ENCODE measurements at regions not wholly inside any gene's neighbourhood (a gene's known extent, or its start where the extent isn't known, plus 50 kb on each side); places are given as distances from the start of the nearest gene placed in this dataset.
"Not testable (repeated sequence)": the region's sequence is repeated elsewhere in the genome, so short reads cannot be mapped to it uniquely, and the experiment has no call there.

DNA sequence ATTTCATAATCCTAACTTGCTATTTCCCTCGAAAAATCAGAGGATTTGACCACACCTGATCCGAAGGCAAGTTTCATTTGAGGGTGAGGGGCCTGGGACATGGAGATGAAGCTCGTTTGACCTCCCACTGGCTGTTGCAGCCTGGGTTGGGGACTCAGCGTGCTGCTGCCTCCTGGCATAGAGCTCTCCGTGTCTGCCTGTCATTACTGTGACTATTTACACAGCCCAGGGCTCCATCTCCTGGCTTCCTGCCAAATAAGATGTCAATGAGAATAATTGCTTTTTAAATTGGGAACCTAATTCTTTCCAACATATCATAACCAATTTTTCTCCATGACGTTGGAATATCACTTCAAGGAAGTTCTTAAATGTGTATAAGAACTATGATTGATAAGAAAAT lies 139.3 kb upstream of the COBL start:
- no peak for DNase-seq (ENCODE audit: low spot score)

DNA sequence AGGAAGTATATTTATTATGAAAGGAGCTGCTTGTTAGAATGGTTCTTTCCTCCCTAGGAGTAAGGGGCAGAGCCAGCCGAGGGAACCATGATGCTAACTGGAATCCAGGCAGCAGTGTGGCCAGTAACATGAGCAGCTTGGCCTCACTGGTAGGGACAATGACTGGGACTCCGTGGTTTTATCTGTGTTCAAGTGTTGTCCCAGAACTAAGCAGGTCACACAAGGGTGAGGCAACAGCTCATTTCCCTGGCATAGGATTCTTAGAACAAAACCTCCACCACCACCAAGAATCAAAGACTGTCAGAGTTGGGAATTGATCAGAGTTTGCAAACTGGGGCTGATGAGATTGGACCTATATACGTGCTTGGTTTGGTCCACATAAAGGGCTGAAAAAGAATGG lies 138.9 kb upstream of the COBL start:
- DNase-seq (ENCODE audit: low spot score): no peak

DNA sequence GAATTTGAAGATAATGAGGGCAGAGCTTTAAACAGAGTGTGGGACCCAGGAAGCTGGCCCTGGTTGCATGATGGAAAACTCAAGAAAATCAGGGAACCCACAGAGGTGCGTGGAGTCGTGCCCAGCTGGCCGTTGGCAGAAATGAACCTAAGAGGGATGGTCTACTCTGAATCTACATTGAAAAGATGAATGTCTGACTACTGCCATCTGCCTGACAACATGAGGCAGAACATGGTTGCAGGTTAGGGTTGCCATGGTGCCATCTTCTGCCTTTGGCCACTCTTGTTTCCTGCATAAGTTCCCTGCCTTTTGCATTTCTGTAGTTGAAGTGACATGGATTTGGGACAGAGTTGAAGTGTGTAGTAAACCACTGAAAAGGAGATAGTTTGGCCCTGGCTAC lies 138.5 kb upstream of the COBL start:
- DNase-seq (ENCODE audit: low spot score): no peak

DNA sequence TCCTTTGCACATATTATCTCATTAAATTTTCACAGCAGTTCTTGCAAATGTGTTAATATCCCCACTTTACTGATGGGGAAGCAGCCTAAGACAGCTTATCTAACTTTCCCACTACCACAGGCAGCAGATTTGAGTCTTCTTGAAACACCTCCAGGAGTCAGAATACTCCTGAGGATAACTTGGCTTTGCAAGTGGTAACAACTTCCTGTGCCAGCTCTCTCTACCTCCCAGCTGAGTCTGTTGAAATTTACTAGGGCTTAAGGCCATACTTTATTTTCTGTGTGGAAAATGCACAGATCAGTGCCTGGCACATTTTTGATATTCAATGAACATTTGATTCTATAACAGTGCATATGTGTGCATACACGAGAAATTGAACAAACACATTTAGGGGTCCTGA lies 136.1 kb upstream of the COBL start:
- no peak for DNase-seq (ENCODE audit: low spot score)

- no peak for DNase-seq (ENCODE audit: low spot score)
These were observed 135.3 kb upstream of the COBL start for GRCh38 chr7:51451751-51452476.

DNA sequence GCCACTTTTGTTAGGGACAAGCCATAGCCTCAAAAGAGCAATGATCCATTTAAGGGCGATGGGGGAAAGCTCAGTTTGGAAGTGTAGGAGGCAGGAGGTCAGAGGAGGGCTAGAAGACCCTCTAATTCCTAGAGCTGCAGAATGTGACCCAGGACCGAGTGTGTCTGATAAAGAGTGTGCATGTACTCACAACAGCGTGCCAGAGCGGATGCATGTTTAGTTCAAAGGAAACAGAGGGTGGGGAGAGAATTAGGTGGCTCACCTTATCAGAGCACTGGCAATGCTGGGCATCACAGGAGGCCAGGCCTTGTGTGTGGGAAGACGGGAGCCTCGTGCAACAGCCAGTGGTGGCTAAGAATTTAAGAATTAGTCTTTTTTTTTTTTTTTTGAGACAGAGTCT lies 133.9 kb upstream of the COBL start:
- DNase-seq (ENCODE audit: low spot score): no peak

DNA sequence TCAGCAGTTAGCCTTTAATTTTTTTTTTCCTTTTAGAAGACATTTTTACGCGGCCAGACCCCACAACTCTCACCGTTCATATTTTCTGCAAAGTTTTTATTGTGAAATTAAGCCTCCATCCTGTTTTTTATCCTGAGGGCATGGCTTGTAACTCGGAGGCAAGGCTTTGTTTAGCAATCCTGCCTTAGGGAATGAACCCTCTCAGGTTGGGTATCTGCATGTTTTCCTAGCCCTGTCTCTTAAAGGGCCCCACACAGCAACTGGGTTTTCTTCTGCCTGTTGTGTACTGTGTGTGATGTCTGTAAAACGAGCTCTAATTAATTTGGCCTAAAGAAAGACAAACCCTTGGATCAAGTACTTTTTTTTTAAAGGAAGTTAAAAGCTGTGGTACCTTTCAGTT lies 130.2 kb upstream of the COBL start:
- DNase-seq (ENCODE audit: low spot score): no peak

DNA sequence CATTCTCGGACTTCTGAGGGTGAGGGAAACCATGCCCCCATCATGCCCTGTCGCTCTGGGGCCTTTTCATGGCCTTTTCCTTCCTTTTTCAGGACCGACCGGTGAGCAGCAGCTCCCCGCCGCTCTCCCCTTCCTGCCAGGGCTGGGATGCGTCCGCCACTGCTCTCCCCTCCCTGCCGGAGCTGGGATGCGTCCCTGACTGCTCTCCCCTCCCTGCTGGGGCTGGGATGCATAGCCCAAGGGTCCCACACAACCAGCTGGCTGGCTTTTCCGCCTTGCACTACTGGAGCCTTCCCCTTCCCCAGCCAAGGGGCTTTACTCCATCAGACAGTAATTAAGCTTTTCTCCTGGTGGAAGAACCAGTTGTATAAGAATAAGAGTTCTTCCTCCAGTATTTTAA lies 129.7 kb upstream of the COBL start:
- no peak for DNase-seq (ENCODE audit: low spot score)

- DNase-seq (ENCODE audit: low spot score): no peak
These were observed 128.3 kb upstream of the COBL start for GRCh38 chr7:51444936-51445335.

DNA sequence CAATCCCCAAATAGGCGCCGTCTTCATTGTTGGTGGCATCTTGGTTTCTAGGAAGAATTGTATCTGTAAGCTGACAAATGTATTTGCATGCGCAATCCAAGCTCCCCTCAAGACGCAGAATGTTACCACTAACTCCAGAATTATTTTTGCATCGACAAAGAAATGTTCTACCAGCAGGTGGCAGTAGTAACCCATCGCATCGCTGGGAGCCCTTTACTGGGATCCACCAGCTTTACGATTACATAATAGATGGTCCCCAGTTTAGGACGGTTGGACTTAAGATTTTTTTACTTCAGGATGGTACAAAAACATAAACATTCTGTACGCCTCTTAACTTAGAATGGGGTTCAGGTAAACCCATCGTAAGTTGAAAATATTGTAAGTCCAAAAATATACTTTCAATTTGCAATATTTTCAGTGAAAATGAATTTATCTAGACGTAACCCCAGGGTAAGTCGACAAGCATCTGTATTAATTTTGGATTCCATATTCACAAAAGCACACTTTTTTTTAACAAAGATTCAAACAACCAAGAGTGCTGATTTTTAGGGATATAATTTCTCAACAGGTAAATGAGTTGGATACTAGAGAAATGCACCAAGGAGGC lies 114.0 kb upstream of the COBL start:
- DNase-seq (ENCODE audit: low spot score): peak; percentile 59

GRCh38 chr7:51428217-51428887 lies 111.7 kb upstream of the COBL start:
- no peak for DNase-seq (ENCODE audit: low spot score)

DNA sequence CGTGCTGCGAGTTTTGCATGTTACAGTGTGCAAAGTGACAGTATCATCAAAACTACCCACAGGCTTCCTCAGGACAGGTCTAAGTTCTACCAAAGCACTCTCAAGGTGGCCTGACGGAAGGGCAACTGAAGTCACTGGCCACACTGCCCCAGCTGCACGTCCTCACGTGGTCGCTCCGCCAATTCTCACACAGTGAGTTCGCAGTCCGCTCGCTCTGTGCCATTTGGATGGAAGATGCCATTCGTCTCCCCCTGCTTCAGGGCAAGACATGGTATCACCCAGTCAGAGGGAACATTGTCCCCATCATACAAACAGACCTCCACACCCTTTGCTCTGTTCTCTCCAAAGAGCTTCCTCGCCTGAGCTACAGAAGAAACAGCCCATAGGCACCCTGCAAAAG lies 109.6 kb upstream of the COBL start:
- DNase-seq (ENCODE audit: low spot score): no peak

GRCh38 chr7:51409934-51410333 lies 93.3 kb upstream of the COBL start:
- not testable (repeated sequence) for DNase-seq (ENCODE audit: low spot score)

GRCh38 chr7:51397608-51398007 lies 81.0 kb upstream of the COBL start:
- not testable (repeated sequence) for DNase-seq (ENCODE audit: low spot score)

- DNase-seq (ENCODE audit: low spot score): not testable (repeated sequence)
These were observed 76.4 kb upstream of the COBL start for GRCh38 chr7:51393003-51393402.

DNA sequence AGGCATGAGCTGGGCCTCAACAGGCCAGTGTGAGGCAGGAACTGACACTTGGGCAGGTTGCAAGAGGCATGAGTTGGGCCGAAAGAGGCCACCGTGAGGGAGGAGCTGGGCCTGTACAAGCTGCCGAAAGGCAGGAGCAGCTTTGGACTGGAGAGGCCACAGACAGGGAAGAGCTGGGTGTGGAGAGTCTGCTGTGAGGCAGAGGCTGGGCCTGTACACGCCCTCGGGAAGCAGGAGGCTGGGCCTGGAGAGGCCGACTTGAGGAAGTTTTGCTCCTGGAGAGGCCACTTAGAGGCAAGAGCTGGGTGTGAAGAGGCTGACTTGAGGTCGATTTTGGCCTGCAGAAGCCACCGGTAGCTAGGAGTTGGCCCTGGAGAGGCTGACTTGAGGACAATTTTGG lies 73.3 kb upstream of the COBL start:
- DNase-seq (ENCODE audit: low spot score): not testable (repeated sequence)

- DNase-seq (ENCODE audit: low spot score): not testable (repeated sequence)
These were observed 72.7 kb upstream of the COBL start for GRCh38 chr7:51389216-51389812.

GRCh38 chr7:51388241-51388640 lies 71.6 kb upstream of the COBL start:
- not testable (repeated sequence) for DNase-seq (ENCODE audit: low spot score)

- not testable (repeated sequence) for DNase-seq (ENCODE audit: low spot score)
These were observed 70.4 kb upstream of the COBL start for GRCh38 chr7:51386806-51387568.

- DNase-seq (ENCODE audit: low spot score): not testable (repeated sequence)
These were observed 69.6 kb upstream of the COBL start for GRCh38 chr7:51386184-51386583.

DNA sequence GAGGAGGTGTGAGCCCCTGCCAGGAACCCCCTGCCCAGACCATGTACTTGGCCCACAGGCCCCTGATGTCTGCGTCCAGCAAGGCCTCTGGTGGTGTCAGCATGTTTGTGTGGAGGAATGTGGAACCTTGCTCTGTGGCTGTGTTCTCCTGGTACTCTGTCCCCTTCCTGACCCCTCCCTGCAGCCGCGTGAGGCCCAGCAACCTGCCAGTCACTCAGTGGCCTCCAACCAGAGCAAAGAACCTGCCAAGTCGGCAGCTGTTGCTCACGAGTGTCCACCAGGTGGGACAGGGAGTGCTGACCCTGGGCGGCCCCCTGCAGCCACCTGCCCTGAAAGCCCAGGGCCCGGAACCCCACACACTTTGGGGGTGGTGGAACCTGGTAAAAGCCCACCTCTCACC lies 65.6 kb upstream of the COBL start:
- DNase-seq (ENCODE audit: low spot score): not testable (repeated sequence)
